ENCODE measurements at regions not wholly inside any gene's neighbourhood (a gene's known extent, or its start where the extent isn't known, plus 50 kb on each side); places are given as distances from the start of the nearest gene placed in this dataset.

DNA sequence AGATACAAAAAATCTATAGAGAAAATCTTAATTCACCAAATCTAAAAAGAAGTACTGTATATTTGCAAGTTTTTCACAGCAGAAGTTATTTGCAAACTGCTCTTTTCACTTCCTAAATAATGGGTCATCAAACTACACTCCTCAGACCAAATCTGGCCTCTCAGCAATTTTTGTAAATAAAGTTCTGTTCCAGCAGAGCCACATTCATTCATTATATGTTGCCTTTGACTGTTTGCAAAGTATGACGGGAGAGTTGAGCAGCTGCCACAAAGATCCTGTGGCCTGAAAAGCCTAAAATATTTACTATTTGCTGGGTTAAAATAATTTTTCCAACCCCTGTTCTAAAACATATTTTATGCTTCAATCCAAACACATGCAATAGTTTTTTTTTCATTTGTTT is 1222.3 kb upstream of the SEL1L start:
- intact Hi-C loops (cut with DNase I), result no loop called here
- Histone ChIP-seq H3K9me3 (no peaks in the 10 kb centered on the region), H3K36me3 (no peaks in the 10 kb centered on the region), H3K27me3 (no peaks in the 10 kb centered on the region), H3K27ac (no peak overlapping the region), H3K4me1 (ENCODE audit: insufficient read depth) (no peaks in the 10 kb centered on the region), H3K4me3 (no peak overlapping the region)
- no peak for TF ChIP-seq EP300 (IDR thresholded peaks at IDR 0.05)
- TF ChIP-seq, protein P1, sequence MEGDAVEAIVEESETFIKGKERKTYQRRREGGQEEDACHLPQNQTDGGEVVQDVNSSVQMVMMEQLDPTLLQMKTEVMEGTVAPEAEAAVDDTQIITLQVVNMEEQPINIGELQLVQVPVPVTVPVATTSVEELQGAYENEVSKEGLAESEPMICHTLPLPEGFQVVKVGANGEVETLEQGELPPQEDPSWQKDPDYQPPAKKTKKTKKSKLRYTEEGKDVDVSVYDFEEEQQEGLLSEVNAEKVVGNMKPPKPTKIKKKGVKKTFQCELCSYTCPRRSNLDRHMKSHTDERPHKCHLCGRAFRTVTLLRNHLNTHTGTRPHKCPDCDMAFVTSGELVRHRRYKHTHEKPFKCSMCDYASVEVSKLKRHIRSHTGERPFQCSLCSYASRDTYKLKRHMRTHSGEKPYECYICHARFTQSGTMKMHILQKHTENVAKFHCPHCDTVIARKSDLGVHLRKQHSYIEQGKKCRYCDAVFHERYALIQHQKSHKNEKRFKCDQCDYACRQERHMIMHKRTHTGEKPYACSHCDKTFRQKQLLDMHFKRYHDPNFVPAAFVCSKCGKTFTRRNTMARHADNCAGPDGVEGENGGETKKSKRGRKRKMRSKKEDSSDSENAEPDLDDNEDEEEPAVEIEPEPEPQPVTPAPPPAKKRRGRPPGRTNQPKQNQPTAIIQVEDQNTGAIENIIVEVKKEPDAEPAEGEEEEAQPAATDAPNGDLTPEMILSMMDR (IDR thresholded peaks at IDR 0.05), result no peak
- no peak for TF ChIP-seq POLR2A (IDR thresholded peaks at IDR 0.05)
- DNase-seq, result no peak
- WGBS, 3 donors, result 27 to 33% (median 30%) methylated on average over 1 of the region's 1 CpG

DNA sequence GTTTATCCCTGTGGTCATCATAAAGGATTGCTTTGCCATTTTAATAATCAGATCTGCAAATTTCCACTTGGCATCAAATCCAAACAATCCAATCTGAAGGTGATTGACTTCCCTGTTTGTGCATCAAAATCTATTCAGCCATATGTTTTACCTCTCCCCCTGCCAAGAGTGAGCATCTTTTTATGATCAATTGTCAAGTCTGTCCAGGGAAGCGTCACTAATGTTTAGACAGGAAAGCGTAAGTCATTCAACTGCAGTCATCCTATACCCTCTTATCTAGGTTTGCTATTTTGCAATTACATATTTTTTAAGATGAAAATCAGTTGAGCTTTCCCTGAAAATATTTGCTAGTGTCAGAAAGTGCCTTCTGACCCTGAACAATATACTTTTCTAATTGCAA is 1224.1 kb upstream of the SEL1L start:
- no peak for TF ChIP-seq EP300 (IDR thresholded peaks at IDR 0.05)
- no peak for TF ChIP-seq POLR2A (IDR thresholded peaks at IDR 0.05)
- TF ChIP-seq, protein P1 (IDR thresholded peaks at IDR 0.05), result no peak
- no peaks in the 10 kb centered on the region for H3K4me1 ChIP-seq (ENCODE audit: insufficient read depth)
- WGBS, 3 donors, result 91 to 98% (median 97%) methylated on average over 2 of the region's 2 CpGs
- H3K27ac ChIP-seq, result no peak overlapping the region
- no peak for DNase-seq
- no peaks in the 10 kb centered on the region for H3K9me3 ChIP-seq
- no peak overlapping the region for H3K4me3 ChIP-seq
- no peaks in the 10 kb centered on the region for H3K27me3 ChIP-seq
- no peaks in the 10 kb centered on the region for H3K36me3 ChIP-seq
- intact Hi-C loops (cut with DNase I), result no loop called here

DNA sequence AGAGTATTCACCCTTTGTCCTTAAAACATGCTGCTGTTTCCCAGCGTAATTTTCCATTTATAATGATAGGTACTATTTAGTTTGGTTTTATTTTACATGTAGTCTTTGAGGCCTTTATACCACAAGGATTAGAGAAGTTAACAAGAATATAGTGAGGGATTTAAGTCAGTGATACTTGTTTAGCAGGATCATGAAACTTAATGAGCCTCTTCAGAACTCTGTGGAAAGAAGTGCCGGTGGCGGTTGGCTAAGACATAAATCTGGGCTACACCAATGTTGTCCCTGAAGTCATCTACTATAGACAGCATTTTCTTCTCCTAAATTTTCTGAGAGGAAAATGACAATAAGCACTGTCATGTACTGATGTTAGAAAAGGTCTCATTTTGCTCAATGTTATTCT is 1226.0 kb upstream of the SEL1L start:
- no peak overlapping the region for H3K27ac ChIP-seq
- intact Hi-C loops (cut with DNase I), result no loop called here
- 67 to 93% (median 89%) methylated on average over 3 of the region's 3 CpGs for WGBS, 3 donors
- H3K36me3 ChIP-seq, result no peaks in the 10 kb centered on the region
- TF ChIP-seq POLR2A (IDR thresholded peaks at IDR 0.05) (no peak), EP300 (IDR thresholded peaks at IDR 0.05) (no peak)
- TF ChIP-seq, protein P1 (IDR thresholded peaks at IDR 0.05), result no peak
- no peaks in the 10 kb centered on the region for H3K4me1 ChIP-seq (ENCODE audit: insufficient read depth)
- no peak for DNase-seq
- no peak overlapping the region for H3K4me3 ChIP-seq
- H3K9me3 ChIP-seq, result no peaks in the 10 kb centered on the region
- no peaks in the 10 kb centered on the region for H3K27me3 ChIP-seq

DNA sequence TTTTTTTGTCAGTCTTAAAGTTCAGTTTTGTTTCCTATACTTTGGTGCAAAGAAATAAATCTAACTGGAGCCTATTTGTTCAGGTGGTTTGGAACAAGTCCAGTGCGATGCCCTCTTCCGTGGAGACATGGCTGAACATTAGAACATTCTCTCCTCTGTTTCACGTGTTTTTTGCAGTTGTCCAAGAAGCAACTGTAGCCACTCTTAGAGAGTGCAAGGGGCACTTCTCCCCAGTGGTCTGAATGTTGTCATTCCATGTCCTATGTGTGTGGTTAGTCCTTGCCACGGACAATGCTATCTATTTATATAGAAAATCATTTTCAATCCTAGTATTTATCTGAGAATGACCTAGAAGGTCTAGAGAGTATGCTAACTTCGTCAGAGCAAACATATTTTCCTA is 1232.5 kb upstream of the SEL1L start:
- WGBS, 3 donors, result 40 to 43% (median 41%) methylated on average over 5 of the region's 5 CpGs
- intact Hi-C loops (cut with DNase I), result no loop called here
- H3K27ac ChIP-seq, result no peak overlapping the region
- H3K36me3 ChIP-seq, result no peaks in the 10 kb centered on the region
- no peak for TF ChIP-seq POLR2A (IDR thresholded peaks at IDR 0.05)
- TF ChIP-seq EP300 (IDR thresholded peaks at IDR 0.05), result no peak
- TF ChIP-seq, protein P1 (IDR thresholded peaks at IDR 0.05), result no peak
- no peaks in the 10 kb centered on the region for H3K9me3 ChIP-seq
- peaks cover 2% of the 10 kb centered on the region for H3K4me1 ChIP-seq (ENCODE audit: insufficient read depth)
- DNase-seq, result no peak
- H3K27me3 ChIP-seq, result no peaks in the 10 kb centered on the region
- no peak overlapping the region for H3K4me3 ChIP-seq

DNA sequence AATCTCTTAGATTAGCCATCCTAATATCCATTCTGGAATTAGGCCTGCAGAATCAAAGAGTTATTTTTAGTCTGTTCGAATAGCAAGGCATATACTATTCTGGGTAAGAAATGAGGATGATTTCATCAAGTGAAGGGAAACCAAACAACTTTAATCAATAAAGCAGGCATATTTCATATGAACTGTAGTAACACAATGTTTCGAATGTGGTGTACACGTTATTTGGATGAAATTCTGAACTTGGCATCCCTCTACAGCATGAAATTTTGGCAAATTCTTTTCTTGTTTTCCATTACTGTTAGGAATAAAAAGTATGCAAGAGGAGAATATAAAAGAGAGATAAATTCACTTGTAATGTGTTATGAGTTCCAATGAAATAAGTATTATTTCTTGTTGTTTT is 1233.3 kb upstream of the SEL1L start:
- no peak for DNase-seq
- no peaks in the 10 kb centered on the region for H3K27me3 ChIP-seq
- TF ChIP-seq, protein P1 (IDR thresholded peaks at IDR 0.05), result no peak
- TF ChIP-seq POLR2A (IDR thresholded peaks at IDR 0.05) (no peak), EP300 (IDR thresholded peaks at IDR 0.05) (no peak)

More for the DNA sequence above, 1233.3 kb upstream of the SEL1L start:
- intact Hi-C loops (cut with DNase I), result no loop called here
- 2 to 8% (median 7%) methylated on average over 3 of the region's 3 CpGs for WGBS, 3 donors
- Histone ChIP-seq H3K36me3 (no peaks in the 10 kb centered on the region), H3K27ac (no peak overlapping the region), H3K4me3 (no peak overlapping the region), H3K9me3 (no peaks in the 10 kb centered on the region), H3K4me1 (ENCODE audit: insufficient read depth) (peaks cover 2% of the 10 kb centered on the region)

Measured in ovary (tissue), 7 donors.